GM12872 (cell line): ENCODE measurements at regions not wholly inside any gene's neighbourhood (a gene's known extent, or its start where the extent isn't known, plus 50 kb on each side); places are given as distances from the start of the nearest gene placed in this dataset.

ENCODE experiments used
- CTCF ChIP-seq: IDR thresholded peaks from 3 replicates; pipeline ENCODE4 v1.5.1; 2011; ENCODE audit warnings: low read depth, mild to moderate bottlenecking, low read length, moderate library complexity; ENCODE audit not compliant: insufficient read depth

- no peak for TF ChIP-seq CTCF
These were observed 457.9 kb upstream of the SALL3 start for GRCh38 chr18:78521744-78522143.

- no peak for TF ChIP-seq CTCF
These were observed 457.1 kb upstream of the SALL3 start for GRCh38 chr18:78522507-78522906.

GRCh38 chr18:78523850-78524249 is 455.8 kb upstream of the SALL3 start:
- TF ChIP-seq CTCF: no peak

GRCh38 chr18:78525366-78526111 is 454.1 kb upstream of the SALL3 start:
- no peak for TF ChIP-seq CTCF

- TF ChIP-seq CTCF: no peak
These were observed 453.3 kb upstream of the SALL3 start for GRCh38 chr18:78526275-78526674.

- no peak for TF ChIP-seq CTCF
These were observed 452.5 kb upstream of the SALL3 start for GRCh38 chr18:78526923-78527711.

- TF ChIP-seq CTCF: no peak
These were observed 451.6 kb upstream of the SALL3 start for GRCh38 chr18:78527984-78528383.
